ENCODE measurements at regions not wholly inside any gene's neighbourhood (a gene's known extent, or its start where the extent isn't known, plus 50 kb on each side); places are given as distances from the start of the nearest gene placed in this dataset.

GRCh38 chr20:6940876-6941275 is 173.4 kb downstream of the BMP2 start:
- Mint-ChIP-seq H3K27me3 (ENCODE audit: low read depth) (no peaks in the 10 kb centered on the region), H3K9me3 (ENCODE audit: low read depth) (peaks cover 4% of the 10 kb centered on the region), H3K36me3 (ENCODE audit: low read depth) (no peaks in the 10 kb centered on the region), H3K27ac (ENCODE audit: unreplicated experiment) (no peak overlapping the region), H3K4me1 (ENCODE audit: low read depth) (no peaks in the 10 kb centered on the region), H3K4me3 (ENCODE audit: unreplicated experiment) (no peak overlapping the region)
- no peak for DNase-seq (ENCODE audit: low spot score)
- TF ChIP-seq CTCF (IDR thresholded peaks at IDR 0.05) = no peak

GRCh38 chr20:6941571-6941970 is 174.1 kb downstream of the BMP2 start:
- H3K27ac Mint-ChIP-seq (ENCODE audit: unreplicated experiment) = no peak overlapping the region
- no peak for DNase-seq (ENCODE audit: low spot score)
- TF ChIP-seq CTCF (IDR thresholded peaks at IDR 0.05) = no peak
- no peak overlapping the region for H3K4me3 Mint-ChIP-seq (ENCODE audit: unreplicated experiment)
- H3K27me3 Mint-ChIP-seq (ENCODE audit: low read depth) = no peaks in the 10 kb centered on the region
- H3K36me3 Mint-ChIP-seq (ENCODE audit: low read depth) = no peaks in the 10 kb centered on the region
- H3K4me1 Mint-ChIP-seq (ENCODE audit: low read depth) = no peaks in the 10 kb centered on the region
- H3K9me3 Mint-ChIP-seq (ENCODE audit: low read depth) = peaks cover 4% of the 10 kb centered on the region

- Mint-ChIP-seq H3K4me3 (ENCODE audit: unreplicated experiment) (no peak overlapping the region), H3K4me1 (ENCODE audit: low read depth) (no peaks in the 10 kb centered on the region), H3K9me3 (ENCODE audit: low read depth) (peaks cover 4% of the 10 kb centered on the region), H3K27me3 (ENCODE audit: low read depth) (no peaks in the 10 kb centered on the region), H3K36me3 (ENCODE audit: low read depth) (no peaks in the 10 kb centered on the region), H3K27ac (ENCODE audit: unreplicated experiment) (no peak overlapping the region)
- DNase-seq (ENCODE audit: low spot score) = no peak
- TF ChIP-seq CTCF (IDR thresholded peaks at IDR 0.05) = no peak
Observed at GRCh38 chr20:6942266-6942665, 174.8 kb downstream of the BMP2 start.

- Mint-ChIP-seq H3K36me3 (ENCODE audit: low read depth) (no peaks in the 10 kb centered on the region), H3K27ac (ENCODE audit: unreplicated experiment) (no peak overlapping the region), H3K4me1 (ENCODE audit: low read depth) (no peaks in the 10 kb centered on the region), H3K4me3 (ENCODE audit: unreplicated experiment) (no peak overlapping the region), H3K9me3 (ENCODE audit: low read depth) (peaks cover 4% of the 10 kb centered on the region), H3K27me3 (ENCODE audit: low read depth) (no peaks in the 10 kb centered on the region)
- no peak for DNase-seq (ENCODE audit: low spot score)
- TF ChIP-seq CTCF (IDR thresholded peaks at IDR 0.05) = no peak
Observed at GRCh38 chr20:6944292-6944691, 176.8 kb downstream of the BMP2 start.

GRCh38 chr20:6953611-6954010 is 186.1 kb downstream of the BMP2 start:
- no peak overlapping the region for H3K4me3 Mint-ChIP-seq (ENCODE audit: unreplicated experiment)
- no peaks in the 10 kb centered on the region for H3K27me3 Mint-ChIP-seq (ENCODE audit: low read depth)
- peaks cover 27% of the 10 kb centered on the region for H3K9me3 Mint-ChIP-seq (ENCODE audit: low read depth)
- TF ChIP-seq CTCF (IDR thresholded peaks at IDR 0.05) = no peak
- H3K4me1 Mint-ChIP-seq (ENCODE audit: low read depth) = no peaks in the 10 kb centered on the region
- no peak overlapping the region for H3K27ac Mint-ChIP-seq (ENCODE audit: unreplicated experiment)
- no peak for DNase-seq (ENCODE audit: low spot score)
- no peaks in the 10 kb centered on the region for H3K36me3 Mint-ChIP-seq (ENCODE audit: low read depth)
